Urinary bladder (tissue), 3 donors: ENCODE measurements at regions not wholly inside any gene's neighbourhood (a gene's known extent, or its start where the extent isn't known, plus 50 kb on each side); places are given as distances from the start of the nearest gene placed in this dataset.

Experiments used
- DNase-seq: peaks from one replicate; pipeline ENCODE4 v3.0.0-alpha.2; 2015; ENCODE audit errors: extremely low spot score
- H3K27ac ChIP-seq: one replicate; pipeline ENCODE4 v1.5.1; 2013; ENCODE audit warnings: low read depth, mild to moderate bottlenecking, moderate library complexity
- H3K36me3 ChIP-seq: one replicate; pipeline ENCODE4 v1.6.1; 2013; ENCODE audit warnings: mild to moderate bottlenecking, moderate library complexity; ENCODE audit not compliant: insufficient read depth
- H3K4me1 ChIP-seq: one replicate; pipeline ENCODE4 v1.6.1; 2013; ENCODE audit warnings: mild to moderate bottlenecking, moderate library complexity; ENCODE audit not compliant: insufficient read depth
- H3K4me3 ChIP-seq: one replicate; pipeline ENCODE4 v1.5.1; 2013; ENCODE audit warnings: low read depth, low read length
- WGBS: extraction: QIAGEN DNeasy Blood & Tissue Kit; methylation state at CpG from one replicate; pipeline ENCODE4 v1.1.7; 2013; 5-methylcytosine and 5-hydroxymethylcytosine counted together
- donor health status: healthy with polysubstance abuse.
- donor health status: healthy.

GRCh38 chr5:141771031-141771430 is 89.0 kb upstream of the ARAP3 start:
- no peak overlapping the region for H3K4me3 ChIP-seq
- WGBS = 43% methylated on average over 4 of the region's 4 CpGs
- no peak overlapping the region for H3K27ac ChIP-seq
- DNase-seq = no peak
- H3K4me1 ChIP-seq = no peaks in the 10 kb centered on the region
- no peaks in the 10 kb centered on the region for H3K36me3 ChIP-seq

GRCh38 chr5:141769671-141770070 is 87.6 kb upstream of the ARAP3 start:
- Histone ChIP-seq H3K4me1 (no peaks in the 10 kb centered on the region), H3K27ac (no peak overlapping the region), H3K4me3 (no peak overlapping the region), H3K36me3 (no peaks in the 10 kb centered on the region)
- DNase-seq = no peak
- WGBS = 65% methylated on average over 3 of the region's 3 CpGs

- no peaks in the 10 kb centered on the region for H3K36me3 ChIP-seq
- no peaks in the 10 kb centered on the region for H3K4me1 ChIP-seq
- H3K27ac ChIP-seq = no peak overlapping the region
- DNase-seq = no peak
- 83% methylated on average over 15 of the region's 15 CpGs for WGBS
- no peak overlapping the region for H3K4me3 ChIP-seq
Observed at GRCh38 chr5:141767671-141768070, 85.6 kb upstream of the ARAP3 start.

- Histone ChIP-seq H3K4me3 (no peak overlapping the region), H3K36me3 (no peaks in the 10 kb centered on the region), H3K4me1 (no peaks in the 10 kb centered on the region), H3K27ac (no peak overlapping the region)
- DNase-seq = no peak
- WGBS = 42% methylated on average over 2 of the region's 2 CpGs
Observed at GRCh38 chr5:141765896-141766551, 84.0 kb upstream of the ARAP3 start.

GRCh38 chr5:141763541-141763940 is 81.5 kb upstream of the ARAP3 start:
- Histone ChIP-seq H3K4me1 (no peaks in the 10 kb centered on the region), H3K36me3 (no peaks in the 10 kb centered on the region), H3K27ac (no peak overlapping the region), H3K4me3 (no peak overlapping the region)
- DNase-seq = no peak
- WGBS = 67% methylated on average over 5 of the region's 5 CpGs

GRCh38 chr5:141762790-141763368 is 80.8 kb upstream of the ARAP3 start:
- Histone ChIP-seq H3K4me1 (no peaks in the 10 kb centered on the region), H3K36me3 (no peaks in the 10 kb centered on the region), H3K4me3 (no peak overlapping the region), H3K27ac (no peak overlapping the region)
- DNase-seq = no peak
- WGBS = 74% methylated on average over 8 of the region's 8 CpGs

- H3K4me1 ChIP-seq = no peaks in the 10 kb centered on the region
- H3K27ac ChIP-seq = no peak overlapping the region
- no peak overlapping the region for H3K4me3 ChIP-seq
- no peak for DNase-seq
- 61% methylated on average over 11 of the region's 11 CpGs for WGBS
- H3K36me3 ChIP-seq = no peaks in the 10 kb centered on the region
Observed at GRCh38 chr5:141762316-141762715, 80.3 kb upstream of the ARAP3 start.

GRCh38 chr5:141760753-141761152 is 78.7 kb upstream of the ARAP3 start:
- no peak overlapping the region for H3K4me3 ChIP-seq
- DNase-seq = no peak
- H3K36me3 ChIP-seq = no peaks in the 10 kb centered on the region
- no peak overlapping the region for H3K27ac ChIP-seq
- WGBS = 68% methylated on average over 10 of the region's 10 CpGs
- no peaks in the 10 kb centered on the region for H3K4me1 ChIP-seq

- DNase-seq = no peak
- 72% methylated on average over 4 of the region's 4 CpGs for WGBS
- H3K4me3 ChIP-seq = no peak overlapping the region
- no peak overlapping the region for H3K27ac ChIP-seq
- H3K4me1 ChIP-seq = no peaks in the 10 kb centered on the region
- no peaks in the 10 kb centered on the region for H3K36me3 ChIP-seq
Observed at GRCh38 chr5:141760193-141760592, 78.2 kb upstream of the ARAP3 start.

GRCh38 chr5:141758310-141758998 is 76.4 kb upstream of the ARAP3 start:
- H3K4me3 ChIP-seq = no peak overlapping the region
- no peak for DNase-seq
- no peaks in the 10 kb centered on the region for H3K36me3 ChIP-seq
- no peak overlapping the region for H3K27ac ChIP-seq
- H3K4me1 ChIP-seq = no peaks in the 10 kb centered on the region
- 11% methylated on average over 22 of the region's 22 CpGs for WGBS

- no peaks in the 10 kb centered on the region for H3K4me1 ChIP-seq
- 42% methylated on average over 6 of the region's 6 CpGs for WGBS
- no peak overlapping the region for H3K4me3 ChIP-seq
- DNase-seq = no peak
- H3K36me3 ChIP-seq = no peaks in the 10 kb centered on the region
- no peak overlapping the region for H3K27ac ChIP-seq
Observed at GRCh38 chr5:141757402-141757801, 75.4 kb upstream of the ARAP3 start.

- H3K4me3 ChIP-seq = no peak overlapping the region
- WGBS = 76% methylated on average over 3 of the region's 3 CpGs
- no peak for DNase-seq
- H3K36me3 ChIP-seq = no peaks in the 10 kb centered on the region
- H3K4me1 ChIP-seq = no peaks in the 10 kb centered on the region
- no peak overlapping the region for H3K27ac ChIP-seq
Observed at GRCh38 chr5:141756196-141756595, 74.2 kb upstream of the ARAP3 start.

GRCh38 chr5:141753971-141754713 is 72.1 kb upstream of the ARAP3 start:
- DNase-seq = no peak
- no peaks in the 10 kb centered on the region for H3K4me1 ChIP-seq
- WGBS = 14% methylated on average over 11 of the region's 11 CpGs
- no peak overlapping the region for H3K27ac ChIP-seq
- no peak overlapping the region for H3K4me3 ChIP-seq
- H3K36me3 ChIP-seq = no peaks in the 10 kb centered on the region
